IMR-90 (cell line): ENCODE measurements at regions not wholly inside any gene's neighbourhood (a gene's known extent, or its start where the extent isn't known, plus 50 kb on each side); places are given as distances from the start of the nearest gene placed in this dataset.

ENCODE experiments used
- ATAC-seq: fragments of 200-7000 bp; cut with Tn5 transposase; 2 replicates; pipeline ENCODE4 v1.9.1; 2020; ENCODE audit warnings: low read depth, mild to moderate bottlenecking, moderate library complexity
- BruUV-seq: library from RNA; stranded (reverse); fragments of 400-500 nt; replicated peaks from 2 replicates; lab custom pipeline; 2021; lab: Mats Ljungman, UMichigan
- CTCF ChIA-PET: fragments of 300-600 bp; formaldehyde crosslinking; extraction: SDS; loops from one replicate; lab custom pipeline; 2021; ENCODE audit warnings: antibody characterized with exemption; lab: Yijun Ruan, JAX
- POLR2A ChIA-PET: fragments of 300-600 bp; sonication (Branson Sonifier 250); formaldehyde crosslinking; loops from one replicate; lab custom pipeline; 2022; ENCODE audit warnings: antibody characterized with exemption; ENCODE audit not compliant: unreplicated experiment; lab: Charles Lee
- DNase-seq: peaks from one replicate; pipeline ENCODE4 v3.0.0; 2013
- H2AFZ ChIP-seq: replicated peaks from 2 replicates; pipeline ENCODE3; 2013; ENCODE audit warnings: low read length, mild to moderate bottlenecking; ENCODE audit not compliant: poor library complexity
- H2AK5ac ChIP-seq: 2 replicates; pipeline ENCODE4 v1.6.1; 2013; ENCODE audit warnings: low read depth, low read length, inconsistent platforms
- H2AK9ac ChIP-seq: replicated peaks from 2 replicates; pipeline ENCODE3; 2013; ENCODE audit warnings: mild to moderate bottlenecking, low read depth, low read length, moderate library complexity; ENCODE audit not compliant: poor library complexity
- H2BK120ac ChIP-seq: 2 replicates; pipeline ENCODE4 v1.6.1; 2013; ENCODE audit warnings: low read depth, low read length, inconsistent platforms
- H2BK15ac ChIP-seq: 3 replicates; pipeline ENCODE4 v1.6.1; 2013; ENCODE audit warnings: low read depth, low read length, inconsistent platforms
- H2BK20ac ChIP-seq: 2 replicates; pipeline ENCODE4 v1.6.1; 2013; ENCODE audit warnings: low read depth, mild to moderate bottlenecking, inconsistent platforms, low read length, moderate library complexity
- H2BK5ac ChIP-seq: 2 replicates; pipeline ENCODE4 v1.6.1; 2013; ENCODE audit warnings: mild to moderate bottlenecking, low read depth, low read length, inconsistent platforms; ENCODE audit not compliant: poor library complexity, severe bottlenecking
- H3K14ac ChIP-seq: replicated peaks from 2 replicates; pipeline ENCODE4 v1.6.1; 2013; ENCODE audit warnings: low read depth, low read length, inconsistent platforms
- H3K18ac ChIP-seq: 2 replicates; pipeline ENCODE4 v1.6.1; 2013; ENCODE audit warnings: low read depth, low read length, control low read depth
- H3K23ac ChIP-seq: 2 replicates; pipeline ENCODE4 v1.6.1; 2013; ENCODE audit warnings: low read depth, low read length, inconsistent platforms
- H3K27ac ChIP-seq: 2 replicates; pipeline ENCODE4 v1.5.1; 2013; ENCODE audit warnings: mild to moderate bottlenecking, control low read depth, low read length; ENCODE audit not compliant: insufficient read depth
- H3K27me3 ChIP-seq: 2 replicates; pipeline ENCODE4 v1.6.1; 2013; ENCODE audit warnings: low read length; ENCODE audit not compliant: control insufficient read depth, insufficient read depth
- H3K36me3 ChIP-seq: 2 replicates; pipeline ENCODE4 v1.6.1; 2013; ENCODE audit warnings: low read length, mixed read lengths; ENCODE audit not compliant: control insufficient read depth, insufficient read depth
- H3K4ac ChIP-seq: 2 replicates; pipeline ENCODE4 v1.6.1; 2013; ENCODE audit warnings: low read depth, low read length, inconsistent platforms
- H3K4me1 ChIP-seq: 2 replicates; pipeline ENCODE4 v1.6.1; 2013; ENCODE audit warnings: low read length, mixed read lengths; ENCODE audit not compliant: control insufficient read depth, insufficient read depth
- H3K4me2 ChIP-seq: 2 replicates; pipeline ENCODE4 v1.6.1; 2013; ENCODE audit warnings: low read depth, mild to moderate bottlenecking, control low read depth, low read length, moderate library complexity
- H3K4me3 ChIP-seq: 2 replicates; pipeline ENCODE4 v1.5.1; 2013; ENCODE audit warnings: low read depth, mild to moderate bottlenecking, control low read depth, low read length, moderate library complexity; ENCODE audit not compliant: insufficient read depth
- H3K56ac ChIP-seq: 2 replicates; pipeline ENCODE4 v1.6.1; 2013; ENCODE audit warnings: low read length, inconsistent platforms; ENCODE audit not compliant: insufficient read depth; ENCODE audit errors: extremely low read depth
- H3K79me1 ChIP-seq, 2 experiments: 2 replicates each; pipeline ENCODE4 v1.6.1; 2013; ENCODE audit warnings: low read length in 2 of 2, inconsistent platforms in 1 of 2, low read depth in 1 of 2
- H3K9ac ChIP-seq: 2 replicates; pipeline ENCODE4 v1.6.1; 2013; ENCODE audit warnings: low read depth, low read length, control low read depth
- H3K9me1 ChIP-seq: 2 replicates; pipeline ENCODE4 v1.6.1; 2013; ENCODE audit warnings: low read length, inconsistent platforms; ENCODE audit not compliant: insufficient read depth
- H3K9me3 ChIP-seq: 2 replicates; pipeline ENCODE4 v1.6.1; 2013; ENCODE audit warnings: low read length; ENCODE audit not compliant: control insufficient read depth, insufficient read depth
- H4K20me1 ChIP-seq: 2 replicates; pipeline ENCODE4 v1.6.1; 2013; ENCODE audit warnings: low read length, inconsistent platforms; ENCODE audit not compliant: insufficient read depth
- H4K5ac ChIP-seq: 2 replicates; pipeline ENCODE4 v1.6.1; 2013; ENCODE audit warnings: mild to moderate bottlenecking, low read depth, low read length, control low read depth
- H4K8ac ChIP-seq, 2 experiments: 2 replicates each; pipeline ENCODE4 v1.6.1; 2013; ENCODE audit warnings: low read depth in 2 of 2, low read length in 2 of 2, control low read depth in 1 of 2, inconsistent platforms in 1 of 2
- H4K91ac ChIP-seq: 2 replicates; pipeline ENCODE4 v1.6.1; 2013; ENCODE audit warnings: low read depth, low read length, inconsistent platforms; ENCODE audit not compliant: insufficient read depth
- BHLHE40 ChIP-seq: fragments of 150-350 bp; IDR thresholded peaks from 2 replicates; pipeline ENCODE4 v1.6.1; 2016; ENCODE audit warnings: mild to moderate bottlenecking, low read depth, low read length
- CHD1 ChIP-seq: IDR thresholded peaks from 2 replicates; pipeline ENCODE4 v1.6.1; 2012; ENCODE audit warnings: low read depth, low read length, improper control_type of control experiment
- ELK1 ChIP-seq: fragments of 150-350 bp; IDR thresholded peaks from 2 replicates; pipeline ENCODE4 v1.6.1; 2016; ENCODE audit warnings: low read depth, mild to moderate bottlenecking, low read length, moderate library complexity, borderline replicate concordance
- FOS ChIP-seq: fragments of 150-350 bp; IDR thresholded peaks from 2 replicates; pipeline ENCODE4 v1.6.1; 2016; ENCODE audit warnings: low read depth, low read length
- MAFK ChIP-seq: IDR thresholded peaks from 2 replicates; pipeline ENCODE4 v1.6.1; 2012; ENCODE audit warnings: low read depth, low read length, improper control_type of control experiment
- MXI1 ChIP-seq: IDR thresholded peaks from 2 replicates; pipeline ENCODE4 v1.6.1; 2012; ENCODE audit warnings: low read depth, mild to moderate bottlenecking, low read length, moderate library complexity, borderline replicate concordance
- POLR2A ChIP-seq: IDR thresholded peaks from 2 replicates; pipeline ENCODE4 v1.6.1; 2012; ENCODE audit warnings: mild to moderate bottlenecking, low read depth, low read length
- RAD21 ChIP-seq: IDR thresholded peaks from 2 replicates; pipeline ENCODE4 v1.6.1; 2012; ENCODE audit warnings: low read length, improper control_type of control experiment
- SMC3 ChIP-seq: fragments of 150-350 bp; IDR thresholded peaks from 2 replicates; pipeline ENCODE4 v1.6.1; 2016; ENCODE audit warnings: low read depth, mild to moderate bottlenecking, antibody characterized with exemption, low read length, moderate library complexity
- WGBS, 2 experiments: methylation state at CpG; one replicate each; pipeline versions ENCODE4 v1.1.5 to v1.1.7; 2013; ENCODE audit warnings: missing lambda C conversion rate in 2 of 2; ENCODE audit not compliant: insufficient read length in 1 of 2; ENCODE audit errors: extremely low coverage in 2 of 2; 5-methylcytosine and 5-hydroxymethylcytosine counted together
- dilution Hi-C: fragments of 300-500 bp; cut with HindIII; formaldehyde crosslinking; loops from one replicate; pipeline ENCODE4 v1.14.3; 2018; ENCODE audit warnings: low sequenced_read_pairs; ENCODE audit not compliant: unreplicated experiment
- in situ Hi-C: fragments of 300-500 bp; cut with MboI; formaldehyde crosslinking; loops from 3 replicates; pipeline ENCODE4 v1.14.3; 2019; ENCODE audit warnings: low sequenced_read_pairs, inconsistent platforms, mixed read lengths
- intact Hi-C: fragments of 100-400 bp; cut with micrococcal nuclease; formaldehyde crosslinking; loops from 2 replicates; pipeline ENCODE4 v1.10.0; 2022

- no peaks in the 10 kb centered on the region for H4K20me1 ChIP-seq
- intact Hi-C loops: no loop called here
- no peak overlapping the region for H2BK5ac ChIP-seq
- no peaks in the 10 kb centered on the region for H3K36me3 ChIP-seq
- WGBS, 2 experiments: no CpG with 5 or more reads among the region's 3 CpGs
- no peak overlapping the region for H3K56ac ChIP-seq
- H4K91ac ChIP-seq: no peak overlapping the region
- no peak overlapping the region for H4K8ac ChIP-seq
- peaks cover 6% of the 10 kb centered on the region for H3K4me1 ChIP-seq
- POLR2A ChIA-PET: no interaction called here
- H3K9me1 ChIP-seq: peaks cover 3% of the 10 kb centered on the region; the same call in 1 of the 2 replicates
- no peak overlapping the region for H3K4me3 ChIP-seq
- ATAC-seq (no peak), DNase-seq (no peak)
- no peak overlapping the region for H2AK5ac ChIP-seq
- peak overlapping the region; percentile 0; the same call in 1 of the 2 replicates for H2BK120ac ChIP-seq
- no peak overlapping the region for H2BK20ac ChIP-seq
- no peaks in the 10 kb centered on the region for H3K27me3 ChIP-seq
- dilution Hi-C loops: no loop called here
- H3K18ac ChIP-seq: no peak overlapping the region
- no peak overlapping the region for H2AK9ac ChIP-seq
- CTCF ChIA-PET: no interaction called here
- no peak overlapping the region for H2AFZ ChIP-seq
- H4K5ac ChIP-seq: no peak overlapping the region
- H3K23ac ChIP-seq: no peak overlapping the region
- H3K4me2 ChIP-seq: no peak overlapping the region
- no peak for TF ChIP-seq ELK1
- TF ChIP-seq SMC3: no peak
- no peak for TF ChIP-seq CHD1
- TF ChIP-seq POLR2A: no peak
- no peak for TF ChIP-seq MXI1
- no peak for TF ChIP-seq BHLHE40
- no peak for TF ChIP-seq RAD21
- no peak for TF ChIP-seq MAFK
- no peak for TF ChIP-seq FOS
- no peak overlapping the region for H3K9ac ChIP-seq
- no peak overlapping the region for H3K14ac ChIP-seq
- in situ Hi-C loops: no loop called here
- no peaks in the 10 kb centered on the region for H3K79me1 ChIP-seq
- BruUV-seq: no TSS peak
- H3K9me3 ChIP-seq: no peaks in the 10 kb centered on the region
- no peak overlapping the region for H3K27ac ChIP-seq
- H3K4ac ChIP-seq: no peak overlapping the region
- no peak overlapping the region for H2BK15ac ChIP-seq
Measured at GRCh38 chr17:12592941-12593340, 72.7 kb upstream of the MYOCD start.
